K562 (cell line): ENCODE measurements at regions not wholly inside any gene's neighbourhood (a gene's known extent, or its start where the extent isn't known, plus 50 kb on each side); places are given as distances from the start of the nearest gene placed in this dataset.

Experiments
- DMBX1 ChIP-seq: fragments of 250-450 bp; sonication (Bioruptor Pico); IDR thresholded peaks from 2 replicates; pipeline ENCODE4 v1.8.0; 2022; ENCODE audit warnings: inconsistent platforms, mild to moderate bottlenecking, moderate library complexity, borderline replicate concordance
- EP300 ChIP-seq: IDR thresholded peaks from 2 replicates; pipeline ENCODE4 v1.6.1; 2012; ENCODE audit warnings: low read length, improper control_type of control experiment
- GABPA ChIP-seq: fragments of 200-800 bp; sonication (Bioruptor generic); conservative IDR thresholded peaks from 2 replicates; pipeline ENCODE4 v1.6.1; 2016; ENCODE audit warnings: low read depth, missing genetic modification characterization, missing compliant biosample characterization
- NFE2L1 ChIP-seq: fragments of 450-650 bp; IDR thresholded peaks from 2 replicates; pipeline ENCODE4 v1.6.1; 2016; ENCODE audit warnings: missing genetic modification characterization, low read depth, mild to moderate bottlenecking, missing compliant biosample characterization, moderate library complexity, borderline replicate concordance
- ZKSCAN1 ChIP-seq: fragments of 150-350 bp; IDR thresholded peaks from 2 replicates; pipeline ENCODE4 v1.6.1; 2016; ENCODE audit warnings: low read depth, low read length
- ZNF311 ChIP-seq: fragments of 250-450 bp; sonication (Bioruptor Pico); IDR thresholded peaks from 2 replicates; pipeline ENCODE4 v1.4.0; 2020; ENCODE audit warnings: mild to moderate bottlenecking, moderate library complexity
- ZNF586 ChIP-seq: fragments of 450-650 bp; formaldehyde crosslinking; conservative IDR thresholded peaks from 2 replicates; pipeline ENCODE4 v1.4.0; 2020; ENCODE audit warnings: mild to moderate bottlenecking, moderate library complexity
- ZNF589 ChIP-seq: fragments of 200-800 bp; sonication (Bioruptor generic); IDR thresholded peaks from 2 replicates; pipeline ENCODE4 v1.6.1; 2016; ENCODE audit warnings: low read depth, missing genetic modification characterization, missing compliant biosample characterization
- TF ChIP-seq, protein P1 (sequence below), 2 experiments: fragments of 450-650 bp; formaldehyde crosslinking in 1 of 2; IDR thresholded peaks; 2 replicates each; pipeline versions ENCODE4 v1.4.0 to v1.6.1; 2014 to 2020; ENCODE audit warnings: mild to moderate bottlenecking in 2 of 2, borderline replicate concordance in 1 of 2, low read depth in 1 of 2

- TF ChIP-seq, protein P1, sequence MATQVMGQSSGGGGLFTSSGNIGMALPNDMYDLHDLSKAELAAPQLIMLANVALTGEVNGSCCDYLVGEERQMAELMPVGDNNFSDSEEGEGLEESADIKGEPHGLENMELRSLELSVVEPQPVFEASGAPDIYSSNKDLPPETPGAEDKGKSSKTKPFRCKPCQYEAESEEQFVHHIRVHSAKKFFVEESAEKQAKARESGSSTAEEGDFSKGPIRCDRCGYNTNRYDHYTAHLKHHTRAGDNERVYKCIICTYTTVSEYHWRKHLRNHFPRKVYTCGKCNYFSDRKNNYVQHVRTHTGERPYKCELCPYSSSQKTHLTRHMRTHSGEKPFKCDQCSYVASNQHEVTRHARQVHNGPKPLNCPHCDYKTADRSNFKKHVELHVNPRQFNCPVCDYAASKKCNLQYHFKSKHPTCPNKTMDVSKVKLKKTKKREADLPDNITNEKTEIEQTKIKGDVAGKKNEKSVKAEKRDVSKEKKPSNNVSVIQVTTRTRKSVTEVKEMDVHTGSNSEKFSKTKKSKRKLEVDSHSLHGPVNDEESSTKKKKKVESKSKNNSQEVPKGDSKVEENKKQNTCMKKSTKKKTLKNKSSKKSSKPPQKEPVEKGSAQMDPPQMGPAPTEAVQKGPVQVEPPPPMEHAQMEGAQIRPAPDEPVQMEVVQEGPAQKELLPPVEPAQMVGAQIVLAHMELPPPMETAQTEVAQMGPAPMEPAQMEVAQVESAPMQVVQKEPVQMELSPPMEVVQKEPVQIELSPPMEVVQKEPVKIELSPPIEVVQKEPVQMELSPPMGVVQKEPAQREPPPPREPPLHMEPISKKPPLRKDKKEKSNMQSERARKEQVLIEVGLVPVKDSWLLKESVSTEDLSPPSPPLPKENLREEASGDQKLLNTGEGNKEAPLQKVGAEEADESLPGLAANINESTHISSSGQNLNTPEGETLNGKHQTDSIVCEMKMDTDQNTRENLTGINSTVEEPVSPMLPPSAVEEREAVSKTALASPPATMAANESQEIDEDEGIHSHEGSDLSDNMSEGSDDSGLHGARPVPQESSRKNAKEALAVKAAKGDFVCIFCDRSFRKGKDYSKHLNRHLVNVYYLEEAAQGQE (IDR thresholded peaks at IDR 0.05; ENCODE audit: borderline replicate concordance) = no peak
- TF ChIP-seq, protein P1 (CRISPR knock-in tag; IDR thresholded peaks at IDR 0.05; ENCODE audit: low read depth) = no peak
- TF ChIP-seq DMBX1 (CRISPR knock-in tag) (no peak), ZKSCAN1 (no peak), GABPA (no peak), ZNF311 (CRISPR knock-in tag) (no peak), NFE2L1 (tag) (no peak), EP300 (no peak), ZNF589 (CRISPR knock-in tag) (no peak), ZNF586 (no peak)
Measured at GRCh38 chr13:63541336-63541735, 2125.7 kb upstream of the PCDH20 start.
